ENCODE measurements at regions not wholly inside any gene's neighbourhood (a gene's known extent, or its start where the extent isn't known, plus 50 kb on each side); places are given as distances from the start of the nearest gene placed in this dataset.

GRCh38 chr2:18119883-18120282, 241.4 kb downstream of the KCNS3 start:
- TF ChIP-seq ZNF362 (tag by site-specific recombination; IDR thresholded peaks at IDR 0.05), result no peak
- no peak for TF ChIP-seq ZBTB26 (tag by site-specific recombination; optimal IDR thresholded peaks at IDR 0.05)
- TF ChIP-seq ZNF777 (tag by site-specific recombination; IDR thresholded peaks at IDR 0.05; ENCODE audit: borderline replicate concordance), result no peak
- no peak for TF ChIP-seq ZNF654 (tag by site-specific recombination; IDR thresholded peaks at IDR 0.05; ENCODE audit: low read depth)
- TF ChIP-seq ZNF664 (tag by site-specific recombination; IDR thresholded peaks at IDR 0.05), result no peak
- TF ChIP-seq OSR2 (tag by site-specific recombination; IDR thresholded peaks at IDR 0.05), result no peak

Data from HEK293 (cell line).